HCT116 (cell line): ENCODE measurements at regions not wholly inside any gene's neighbourhood (a gene's known extent, or its start where the extent isn't known, plus 50 kb on each side); places are given as distances from the start of the nearest gene placed in this dataset.

Experiments
- CTCF ChIP-seq, 3 experiments: fragments of 200-600 bp in 1 of 3; sonication (generic) in 1 of 3; IDR thresholded peaks in 2 of 3; conservative IDR thresholded peaks in 1 of 3; 2 replicates each; pipeline ENCODE4 v1.5.1; 2012 to 2017; ENCODE audit warnings: low read depth in 2 of 3, low read length in 2 of 3, antibody characterized with exemption in 1 of 3, borderline replicate concordance in 1 of 3, control low read depth in 1 of 3, mild to moderate bottlenecking in 1 of 3, mixed read lengths in 1 of 3, mixed run types in 1 of 3, moderate library complexity in 1 of 3; ENCODE audit not compliant: insufficient read depth in 1 of 3
- POLR2A ChIP-seq: IDR thresholded peaks from 2 replicates; pipeline ENCODE4 v1.7.0; 2011; ENCODE audit warnings: borderline replicate concordance; ENCODE audit not compliant: insufficient read depth, insufficient read length; ENCODE audit errors: extremely low read depth
- POLR2AphosphoS5 ChIP-seq: IDR thresholded peaks from 2 replicates; pipeline ENCODE4 v1.6.1; 2011; ENCODE audit warnings: mild to moderate bottlenecking, low read depth, low read length, moderate library complexity
- REST ChIP-seq: IDR thresholded peaks from 2 replicates; pipeline ENCODE4 v1.6.1; 2012; ENCODE audit warnings: low read depth

- TF ChIP-seq CTCF (IDR thresholded peaks at IDR 0.05 in 2 of 3, conservative IDR thresholded peaks at IDR 0.05 in 1 of 3; ENCODE audit: borderline replicate concordance in 1 of 3, insufficient read depth in 1 of 3, low read depth in 2 of 3, low read length in 2 of 3): no peak
- TF ChIP-seq POLR2AphosphoS5: no peak
- no peak for TF ChIP-seq POLR2A
- TF ChIP-seq REST: no peak
These were observed 118.1 kb upstream of the CCDC112 start for GRCh38 chr5:115414406-115415142.
